Lower leg skin (tissue), 4 donors: ENCODE measurements at regions not wholly inside any gene's neighbourhood (a gene's known extent, or its start where the extent isn't known, plus 50 kb on each side); places are given as distances from the start of the nearest gene placed in this dataset.

Experiments used
- DNase-seq, 2 donors: peaks; one replicate each; pipeline ENCODE4 v3.0.0-alpha.2; 2019; ENCODE audit warnings: low spot score in 2 of 2
- H3K4me3 ChIP-seq: fragments of 200-600 bp; sonication (generic); 2 replicates; pipeline ENCODE4 v1.5.1; 2017; ENCODE audit warnings: mild to moderate bottlenecking, low read depth; ENCODE audit not compliant: poor library complexity, severe bottlenecking
- CTCF ChIP-seq, 3 donors: fragments of 450-650 bp; IDR thresholded peaks; one replicate each; pipeline ENCODE4 v1.5.1; 2016; ENCODE audit warnings: antibody characterized with exemption in 3 of 3, mild to moderate bottlenecking in 3 of 3, moderate library complexity in 2 of 3
- POLR2A ChIP-seq, 2 donors: fragments of 450-650 bp; IDR thresholded peaks; one replicate each; pipeline ENCODE4 v1.6.1; 2016 to 2017; ENCODE audit warnings: antibody characterized with exemption in 2 of 2, mild to moderate bottlenecking in 1 of 2, moderate library complexity in 1 of 2
- WGBS, 2 donors: methylation state at CpG; one replicate each; pipeline ENCODE4 v1.1.5; 2018; 5-methylcytosine and 5-hydroxymethylcytosine counted together
- intact Hi-C: fragments of 100-400 bp; cut with DNase I; formaldehyde crosslinking; loops from one replicate; pipeline ENCODE4 v1.15.0; 2023; ENCODE audit warnings: low total_unique reads

- no peak for DNase-seq
- no peak for TF ChIP-seq CTCF (IDR thresholded peaks at IDR 0.05)
- TF ChIP-seq POLR2A (IDR thresholded peaks at IDR 0.05) = no peak
- intact Hi-C loops = no loop called here
- H3K4me3 ChIP-seq = no peak overlapping the region
- WGBS, 2 donors = 33 to 61% methylated on average over 1 of the region's 1 CpG
Observed at GRCh38 chr9:84499969-84500582, 159.5 kb upstream of the SLC28A3 start.

- intact Hi-C loops = no loop called here
- WGBS, 2 donors = 72 to 73% methylated on average over 3 of the region's 3 CpGs
- H3K4me3 ChIP-seq = no peak overlapping the region
- no peak for DNase-seq
- TF ChIP-seq POLR2A (IDR thresholded peaks at IDR 0.05) (no peak), CTCF (IDR thresholded peaks at IDR 0.05) (no peak)
Observed at GRCh38 chr9:84500826-84501225, 160.3 kb upstream of the SLC28A3 start.

- DNase-seq = no peak
- TF ChIP-seq CTCF (IDR thresholded peaks at IDR 0.05) (no peak), POLR2A (IDR thresholded peaks at IDR 0.05) (no peak)
- intact Hi-C loops = no loop called here
- no peak overlapping the region for H3K4me3 ChIP-seq
Observed at GRCh38 chr9:84501587-84501986, 161.0 kb upstream of the SLC28A3 start.

GRCh38 chr9:84502066-84502465 is 161.5 kb upstream of the SLC28A3 start:
- no peak for DNase-seq
- H3K4me3 ChIP-seq = no peak overlapping the region
- intact Hi-C loops = no loop called here
- TF ChIP-seq POLR2A (IDR thresholded peaks at IDR 0.05) = no peak
- TF ChIP-seq CTCF (IDR thresholded peaks at IDR 0.05) = no peak

- intact Hi-C loops = no loop called here
- WGBS, 2 donors = 75 to 82% methylated on average over 2 of the region's 2 CpGs
- H3K4me3 ChIP-seq = no peak overlapping the region
- TF ChIP-seq POLR2A (IDR thresholded peaks at IDR 0.05) (no peak), CTCF (IDR thresholded peaks at IDR 0.05) (no peak)
- DNase-seq = no peak
Observed at GRCh38 chr9:84504360-84504759, 163.8 kb upstream of the SLC28A3 start.

GRCh38 chr9:84511651-84512050 is 157.9 kb upstream of the NTRK2 start:
- intact Hi-C loops = no loop called here
- TF ChIP-seq CTCF (IDR thresholded peaks at IDR 0.05) = no peak
- no peak for TF ChIP-seq POLR2A (IDR thresholded peaks at IDR 0.05)
- no peak overlapping the region for H3K4me3 ChIP-seq
- 68 to 76% methylated on average over 2 of the region's 2 CpGs for WGBS, 2 donors
- DNase-seq = no peak
